ENCODE measurements at regions not wholly inside any gene's neighbourhood (a gene's known extent, or its start where the extent isn't known, plus 50 kb on each side); places are given as distances from the start of the nearest gene placed in this dataset.
"Not testable (repeated sequence)": the region's sequence is repeated elsewhere in the genome, so short reads cannot be mapped to it uniquely, and the experiment has no call there.

GRCh38 chr14:88981948-88982347 lies 157.5 kb downstream of the TTC8 start:
- DNase-seq (ENCODE audit: low read depth in 2 of 3, low spot score in 1 of 3), result no peak

DNA sequence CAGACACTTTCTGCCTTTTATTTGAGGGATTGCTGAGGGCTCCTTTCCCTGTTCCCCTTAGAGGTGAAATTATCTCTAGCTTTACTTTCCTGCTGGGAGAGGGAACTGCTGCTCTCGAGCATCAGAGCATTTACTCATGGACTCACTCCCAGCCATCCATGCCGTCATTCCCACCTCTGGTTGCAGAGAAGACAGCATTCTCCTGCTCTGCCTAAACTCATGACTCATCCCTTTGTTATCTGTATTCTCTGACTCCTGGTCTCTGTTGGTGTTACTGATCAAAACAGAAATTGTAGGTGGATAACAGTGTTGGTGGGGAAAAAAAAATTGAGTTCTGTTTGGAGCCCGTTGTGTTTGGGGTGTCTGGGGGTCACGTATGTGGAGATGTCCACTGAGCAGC lies 159.3 kb downstream of the TTC8 start:
- no peak for DNase-seq (ENCODE audit: low read depth in 2 of 3, low spot score in 1 of 3)

- no peak for DNase-seq (ENCODE audit: low read depth in 2 of 3, low spot score in 1 of 3)
Measured at GRCh38 chr14:88985654-88986053, 161.2 kb downstream of the TTC8 start.

- no peak for DNase-seq (ENCODE audit: low read depth in 2 of 3, low spot score in 1 of 3)
Measured at GRCh38 chr14:88986146-88986841, 161.8 kb downstream of the TTC8 start.

DNA sequence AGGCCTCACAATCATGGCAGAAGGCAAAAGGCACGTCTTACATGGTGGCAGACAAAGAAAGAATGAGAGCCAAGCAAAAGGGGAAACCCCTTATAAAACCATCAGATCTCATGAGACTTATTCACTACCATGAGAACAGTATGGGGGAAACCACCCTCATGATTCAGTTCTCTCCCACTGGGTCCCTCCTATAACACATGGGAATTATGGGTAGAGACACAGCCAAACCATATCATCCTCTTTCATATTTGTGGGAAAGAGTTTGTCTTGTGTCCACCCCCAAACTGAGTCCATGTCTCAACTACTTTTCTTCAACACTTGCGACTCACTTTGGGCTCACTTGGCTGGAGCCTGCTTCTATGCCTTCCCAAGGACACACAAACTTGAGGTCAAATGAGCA lies 162.5 kb downstream of the TTC8 start:
- not testable (repeated sequence) for DNase-seq (ENCODE audit: low read depth in 2 of 3, low spot score in 1 of 3)

DNA sequence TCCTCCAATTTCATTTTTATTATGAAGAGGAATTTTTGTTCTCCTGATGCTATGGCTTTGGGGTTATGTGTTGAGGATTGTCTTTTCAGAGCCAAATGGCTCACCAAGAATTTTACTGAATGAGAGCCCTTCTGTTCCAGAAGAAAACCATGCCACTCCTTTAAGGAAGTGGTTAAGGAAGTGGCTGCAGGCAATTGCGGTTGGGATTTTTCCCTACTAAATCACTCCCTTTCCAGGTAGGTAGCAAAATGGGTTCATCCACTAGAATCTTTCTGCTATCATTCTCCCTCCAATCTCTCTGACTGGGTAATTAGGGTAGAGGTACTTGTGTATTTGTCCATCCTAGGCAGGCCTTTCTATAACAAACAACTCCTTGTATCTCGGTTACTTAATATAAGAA lies 163.1 kb downstream of the TTC8 start:
- no peak for DNase-seq (ENCODE audit: low read depth in 2 of 3, low spot score in 1 of 3)

DNA sequence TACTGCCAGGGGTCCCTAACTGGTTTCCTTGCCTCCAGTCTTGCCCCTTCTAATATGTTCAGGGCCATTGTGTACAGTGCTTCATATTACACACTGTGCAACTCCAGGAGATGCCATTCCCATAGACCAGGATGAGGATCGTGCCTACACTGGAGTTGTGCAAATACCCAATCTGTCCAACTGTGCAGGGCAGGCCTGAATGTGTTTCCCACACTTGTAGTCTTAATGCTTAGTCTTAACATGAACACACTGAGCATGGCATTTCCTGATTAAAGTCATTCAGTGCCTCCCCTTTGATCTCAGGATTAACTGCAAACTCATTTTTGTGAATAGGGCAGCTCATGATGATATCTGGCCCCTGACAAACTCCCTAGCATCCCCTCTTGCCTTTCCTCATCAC lies 165.5 kb downstream of the TTC8 start:
- no peak for DNase-seq (ENCODE audit: low read depth in 2 of 3, low spot score in 1 of 3)

DNA sequence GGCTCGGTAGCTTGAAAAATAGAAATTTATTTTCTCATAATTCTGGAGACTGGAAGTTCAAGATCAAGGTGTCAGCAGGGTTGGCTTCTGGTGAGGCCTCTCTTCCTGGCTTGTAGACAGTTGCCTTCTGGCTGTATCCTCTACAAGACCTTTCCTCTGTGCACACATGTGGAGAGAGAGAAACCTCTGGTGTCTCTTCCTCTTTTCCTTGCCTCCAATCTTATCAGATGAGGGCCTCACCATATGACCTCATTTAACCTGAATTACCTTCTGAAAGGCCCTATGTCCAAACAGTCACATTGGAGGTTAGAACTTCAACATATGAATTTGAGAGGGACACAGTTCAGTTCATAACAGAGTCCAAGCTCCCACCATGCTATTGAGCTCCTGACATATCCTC lies 166.4 kb downstream of the TTC8 start:
- no peak for DNase-seq (ENCODE audit: low read depth in 2 of 3, low spot score in 1 of 3)

GRCh38 chr14:88992011-88992410 lies 167.6 kb downstream of the TTC8 start:
- DNase-seq (ENCODE audit: low read depth in 2 of 3, low spot score in 1 of 3), result no peak

GRCh38 chr14:88993946-88994345 lies 169.5 kb downstream of the TTC8 start:
- DNase-seq (ENCODE audit: low read depth in 2 of 3, low spot score in 1 of 3), result no peak

GRCh38 chr14:88995437-88996198 lies 171.2 kb downstream of the TTC8 start:
- DNase-seq (ENCODE audit: low read depth in 2 of 3, low spot score in 1 of 3), result no peak

- DNase-seq (ENCODE audit: low read depth in 2 of 3, low spot score in 1 of 3), result no peak
Measured at GRCh38 chr14:88998027-88998426, 173.6 kb downstream of the TTC8 start.

- no peak for DNase-seq (ENCODE audit: low read depth in 2 of 3, low spot score in 1 of 3)
Measured at GRCh38 chr14:88999137-88999536, 174.7 kb downstream of the TTC8 start.

- peak; percentile 6 to 42 (median 12) for DNase-seq (ENCODE audit: low read depth in 2 of 3, low spot score in 1 of 3)
Measured at GRCh38 chr14:89000007-89000942, 175.8 kb downstream of the TTC8 start.

GRCh38 chr14:89004166-89004565 lies 179.7 kb downstream of the TTC8 start:
- DNase-seq (ENCODE audit: low read depth in 2 of 3, low spot score in 1 of 3), result no peak

GRCh38 chr14:89007906-89008305 lies 183.5 kb downstream of the TTC8 start:
- DNase-seq (ENCODE audit: low read depth in 2 of 3, low spot score in 1 of 3), result no peak

DNA sequence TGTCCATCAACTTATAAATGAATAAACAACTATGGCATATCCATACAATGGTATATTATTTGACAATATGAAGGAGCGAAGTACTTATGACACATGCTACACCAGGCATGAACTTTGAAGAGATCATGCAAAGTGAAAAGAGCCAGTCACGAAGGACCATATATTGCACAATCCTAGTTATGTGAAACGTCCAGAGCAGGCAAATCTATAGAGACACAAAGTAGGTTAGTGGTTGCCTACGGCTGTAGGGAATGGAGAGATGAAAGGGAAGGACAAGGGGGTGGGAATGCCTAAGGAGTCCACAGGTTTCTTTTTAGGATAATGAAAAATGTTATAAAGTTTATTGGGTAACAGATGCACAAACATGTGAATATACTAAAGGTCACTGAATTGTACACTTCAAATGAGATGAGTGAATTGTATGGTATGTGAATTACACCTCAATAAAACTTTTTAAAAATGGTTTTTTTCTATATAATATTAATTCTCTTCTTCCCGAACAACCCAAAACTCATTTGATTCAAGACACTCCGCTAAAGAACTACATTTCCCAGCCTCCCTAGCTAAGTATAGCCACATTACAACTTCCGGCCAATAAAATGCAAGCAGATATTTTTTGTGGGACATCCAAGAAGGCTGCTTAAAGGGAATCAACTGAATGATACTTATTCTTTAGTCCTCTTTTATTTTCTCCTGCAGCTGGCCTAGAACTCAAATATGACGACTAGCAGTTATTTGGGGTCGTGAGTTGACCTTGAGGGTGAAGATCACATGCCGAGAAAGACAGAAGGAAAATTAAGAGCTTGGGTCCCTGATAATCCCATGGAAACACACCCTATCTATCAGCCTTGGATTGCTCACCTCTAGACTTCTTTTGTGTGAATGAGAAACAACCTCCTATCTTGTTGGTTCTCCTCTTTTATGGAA lies 187.2 kb downstream of the TTC8 start:
- DNase-seq (ENCODE audit: low read depth in 2 of 3, low spot score in 1 of 3), result no peak

DNA sequence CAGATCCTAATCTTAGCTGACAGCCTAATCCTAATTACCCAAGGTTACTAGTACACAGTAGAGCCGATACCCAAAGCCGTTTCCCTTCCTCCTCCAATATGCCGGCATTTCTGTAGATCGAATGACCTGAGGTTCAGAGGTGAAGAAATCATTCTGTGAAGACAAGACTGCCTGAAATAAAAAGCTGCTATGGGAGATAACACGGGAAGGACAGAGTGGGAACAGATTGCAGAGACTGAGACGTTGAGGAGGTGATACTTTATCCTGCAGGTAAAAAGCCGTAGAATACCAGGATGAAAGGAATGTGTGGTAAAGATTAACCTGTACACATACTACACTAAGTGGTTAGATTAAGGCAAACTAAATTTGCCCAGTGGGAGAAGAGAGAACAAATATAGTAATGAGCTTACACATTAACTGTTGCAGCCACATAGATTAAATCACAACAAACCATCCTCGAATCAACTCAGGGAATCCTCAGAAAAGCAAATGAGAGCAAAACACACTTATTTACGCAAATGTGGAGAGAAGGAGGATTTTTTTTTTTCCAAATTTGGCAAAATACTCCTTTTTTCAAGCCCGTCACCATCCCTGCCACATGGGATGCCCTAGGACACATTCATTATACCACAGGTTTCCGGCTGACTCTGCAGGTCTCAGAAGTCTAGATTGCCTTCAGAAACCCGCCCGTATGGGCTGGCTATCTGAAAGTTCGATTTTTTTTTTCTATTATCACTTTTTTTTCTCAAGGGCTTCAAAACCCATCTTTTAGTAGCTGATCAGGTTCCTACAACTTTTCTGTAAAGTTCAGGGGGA lies 188.0 kb downstream of the TTC8 start:
- no peak for DNase-seq (ENCODE audit: low read depth in 2 of 3, low spot score in 1 of 3)

DNA sequence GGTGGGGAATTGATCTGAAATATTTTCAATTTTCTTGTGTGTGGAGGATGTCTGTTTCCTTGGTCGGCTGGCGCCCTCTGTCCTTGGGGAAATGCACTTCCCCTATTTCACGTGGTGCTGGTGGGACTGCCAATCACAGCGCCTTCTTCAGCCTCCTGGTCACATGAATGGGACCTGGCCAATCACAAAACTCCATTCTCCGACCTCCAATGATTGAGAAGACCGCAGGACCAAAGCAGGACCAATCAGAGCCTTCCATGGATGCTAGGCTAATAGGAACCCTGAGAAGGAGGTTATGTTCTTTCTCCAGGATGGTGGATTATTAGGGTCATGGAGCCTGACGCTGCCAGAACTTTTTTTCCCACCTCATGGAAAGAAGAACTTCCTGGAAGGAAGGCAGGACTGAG lies 188.7 kb downstream of the TTC8 start:
- peak in 1 of 3 donors; percentile 8 for DNase-seq (ENCODE audit: low read depth in 2 of 3, low spot score in 1 of 3)

Measured in stimulated activated CD4-positive, alpha-beta T cell treated with anti-CD3 and anti-CD28 coated beads, Interleukin-12 subunit alpha, Interleukin-12 subunit beta, amount 100 ng/mL, for 48 hours (primary cell).